Kidney (tissue), 13 donors: ENCODE measurements at regions not wholly inside any gene's neighbourhood (a gene's known extent, or its start where the extent isn't known, plus 50 kb on each side); places are given as distances from the start of the nearest gene placed in this dataset.

Experiments
- DNase-seq, 5 donors: peaks; one replicate each; pipeline ENCODE4 v3.0.0-alpha.2; 2013 to 2020
- FAIRE-seq: peaks from 2 replicates; lab custom pipeline; 2012; peaks lifted over from hg19 to GRCh38; lab: Jason Lieb, UNC
- H3K27ac ChIP-seq, 2 donors: one replicate each; pipeline ENCODE4 v1.7.0; 2013; ENCODE audit warnings: low read depth in 2 of 2, low read length in 2 of 2, inconsistent platforms in 1 of 2
- H3K27me3 ChIP-seq: one replicate; pipeline ENCODE4 v1.7.1; 2013; ENCODE audit warnings: low read length, inconsistent platforms; ENCODE audit not compliant: control insufficient read depth, insufficient read depth
- H3K36me3 ChIP-seq, 3 donors: one replicate each; pipeline versions ENCODE4 v1.7.0 to v1.7.1; 2013; ENCODE audit warnings: low read length in 3 of 3, control low read depth in 1 of 3, inconsistent platforms in 1 of 3; ENCODE audit not compliant: insufficient read depth in 3 of 3, control insufficient read depth in 2 of 3
- H3K4me1 ChIP-seq, 3 donors: one replicate each; pipeline versions ENCODE4 v1.7.0 to v1.7.1; 2013; ENCODE audit warnings: low read length in 3 of 3, inconsistent platforms in 1 of 3, low read depth in 1 of 3; ENCODE audit not compliant: control insufficient read depth in 2 of 3, insufficient read depth in 2 of 3
- H3K4me3 ChIP-seq, 3 donors: one replicate each; pipeline versions ENCODE4 v1.7.0 to v1.8.1; 2013; ENCODE audit warnings: low read length in 3 of 3, control low read depth in 1 of 3, inconsistent platforms in 1 of 3
- H3K9ac ChIP-seq, 3 donors: one replicate each; pipeline versions ENCODE4 v1.7.0 to v1.7.1; 2013; ENCODE audit warnings: low read length in 3 of 3, control low read depth in 1 of 3, inconsistent platforms in 1 of 3
- H3K9me3 ChIP-seq, 3 donors: one replicate each; pipeline versions ENCODE4 v1.7.0 to v1.7.1; 2013; ENCODE audit warnings: low read length in 3 of 3, control low read depth in 1 of 3, inconsistent platforms in 1 of 3; ENCODE audit not compliant: control insufficient read depth in 2 of 3, insufficient read depth in 1 of 3
- intact Hi-C: fragments of 100-400 bp; cut with DNase I; formaldehyde crosslinking; loops from one replicate; pipeline ENCODE4 v1.11.1; 2022
- TF ChIP-seq, protein P1 (sequence below): IDR thresholded peaks from 3 replicates; pipeline ENCODE4 v1.5.1; 2012; ENCODE audit warnings: mild to moderate bottlenecking, moderate library complexity, borderline replicate concordance; ENCODE audit not compliant: insufficient read depth; ENCODE audit errors: extremely low read depth
- donor health status: control.
- donor health status: control.
- donor health status: control.
- donor health status: control.
- donor health status: control.
- donor health status: DM: yes; HTN: yes; CAD: no.
- donor health status: Normal renal cell carcinoma (clear cell type).

DNA sequence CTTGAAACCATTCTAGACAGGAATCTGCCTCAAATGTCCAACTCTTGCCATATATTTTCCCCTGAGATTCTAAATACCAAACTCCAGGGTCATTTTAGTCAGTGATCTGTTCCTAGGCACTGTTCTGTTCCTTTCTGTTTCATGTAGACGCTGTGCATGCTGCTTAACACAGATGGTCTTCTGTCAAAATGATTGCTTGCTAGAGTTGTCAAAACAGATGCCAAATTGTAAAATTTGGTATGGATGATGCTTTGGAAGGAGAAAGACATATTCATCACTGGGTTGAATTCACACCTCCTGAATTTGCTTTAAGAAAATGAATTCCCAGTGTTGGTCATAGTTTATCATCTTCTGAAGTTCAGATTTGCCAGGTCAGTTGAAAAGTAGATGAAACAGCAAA, 425.9 kb downstream of the ETS1 start:
- Histone ChIP-seq H3K27me3 (no peaks in the 10 kb centered on the region), H3K9me3 (no peaks in the 10 kb centered on the region), H3K4me3 (no peak overlapping the region), H3K9ac (no peak overlapping the region), H3K4me1 (peaks cover 0 to 4% (median 0%) of the 10 kb centered on the region in 3 donors), H3K27ac (no peak overlapping the region), H3K36me3 (no peaks in the 10 kb centered on the region)
- intact Hi-C loops: loop anchor here (10.0 kb wide), 1 partner anchor 473 kb away; no protein-coding TSS in a partner anchor
- TF ChIP-seq, protein P1, sequence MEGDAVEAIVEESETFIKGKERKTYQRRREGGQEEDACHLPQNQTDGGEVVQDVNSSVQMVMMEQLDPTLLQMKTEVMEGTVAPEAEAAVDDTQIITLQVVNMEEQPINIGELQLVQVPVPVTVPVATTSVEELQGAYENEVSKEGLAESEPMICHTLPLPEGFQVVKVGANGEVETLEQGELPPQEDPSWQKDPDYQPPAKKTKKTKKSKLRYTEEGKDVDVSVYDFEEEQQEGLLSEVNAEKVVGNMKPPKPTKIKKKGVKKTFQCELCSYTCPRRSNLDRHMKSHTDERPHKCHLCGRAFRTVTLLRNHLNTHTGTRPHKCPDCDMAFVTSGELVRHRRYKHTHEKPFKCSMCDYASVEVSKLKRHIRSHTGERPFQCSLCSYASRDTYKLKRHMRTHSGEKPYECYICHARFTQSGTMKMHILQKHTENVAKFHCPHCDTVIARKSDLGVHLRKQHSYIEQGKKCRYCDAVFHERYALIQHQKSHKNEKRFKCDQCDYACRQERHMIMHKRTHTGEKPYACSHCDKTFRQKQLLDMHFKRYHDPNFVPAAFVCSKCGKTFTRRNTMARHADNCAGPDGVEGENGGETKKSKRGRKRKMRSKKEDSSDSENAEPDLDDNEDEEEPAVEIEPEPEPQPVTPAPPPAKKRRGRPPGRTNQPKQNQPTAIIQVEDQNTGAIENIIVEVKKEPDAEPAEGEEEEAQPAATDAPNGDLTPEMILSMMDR: no peak
- FAIRE-seq: no peak
- no peak for DNase-seq

DNA sequence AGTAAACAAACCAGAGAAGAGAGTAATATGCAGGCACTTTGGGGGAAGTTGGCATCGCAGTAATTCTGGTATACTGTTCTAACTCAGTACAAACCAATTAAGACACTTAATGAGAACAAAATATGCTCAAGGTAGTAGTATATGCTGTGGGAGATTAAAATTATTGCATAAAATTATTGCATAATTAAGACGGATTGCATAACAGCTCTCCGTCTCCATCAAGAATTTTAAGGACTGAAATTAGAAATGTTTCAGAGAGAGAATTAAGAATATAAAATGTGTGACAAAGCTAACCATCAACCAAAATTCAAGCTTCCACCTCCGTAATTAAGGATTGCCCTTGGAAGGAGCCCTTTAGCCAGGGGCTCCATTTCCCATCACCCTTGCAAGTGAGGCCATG, 428.5 kb downstream of the ETS1 start:
- no peaks in the 10 kb centered on the region for H3K4me1 ChIP-seq
- H3K9ac ChIP-seq: no peak overlapping the region
- no peak for FAIRE-seq
- H3K4me3 ChIP-seq: no peak overlapping the region
- DNase-seq: no peak
- TF ChIP-seq, protein P1: no peak
- no peaks in the 10 kb centered on the region for H3K36me3 ChIP-seq
- H3K27ac ChIP-seq: no peak overlapping the region
- no peaks in the 10 kb centered on the region for H3K27me3 ChIP-seq
- intact Hi-C loops: no loop called here
- H3K9me3 ChIP-seq: no peaks in the 10 kb centered on the region

DNA sequence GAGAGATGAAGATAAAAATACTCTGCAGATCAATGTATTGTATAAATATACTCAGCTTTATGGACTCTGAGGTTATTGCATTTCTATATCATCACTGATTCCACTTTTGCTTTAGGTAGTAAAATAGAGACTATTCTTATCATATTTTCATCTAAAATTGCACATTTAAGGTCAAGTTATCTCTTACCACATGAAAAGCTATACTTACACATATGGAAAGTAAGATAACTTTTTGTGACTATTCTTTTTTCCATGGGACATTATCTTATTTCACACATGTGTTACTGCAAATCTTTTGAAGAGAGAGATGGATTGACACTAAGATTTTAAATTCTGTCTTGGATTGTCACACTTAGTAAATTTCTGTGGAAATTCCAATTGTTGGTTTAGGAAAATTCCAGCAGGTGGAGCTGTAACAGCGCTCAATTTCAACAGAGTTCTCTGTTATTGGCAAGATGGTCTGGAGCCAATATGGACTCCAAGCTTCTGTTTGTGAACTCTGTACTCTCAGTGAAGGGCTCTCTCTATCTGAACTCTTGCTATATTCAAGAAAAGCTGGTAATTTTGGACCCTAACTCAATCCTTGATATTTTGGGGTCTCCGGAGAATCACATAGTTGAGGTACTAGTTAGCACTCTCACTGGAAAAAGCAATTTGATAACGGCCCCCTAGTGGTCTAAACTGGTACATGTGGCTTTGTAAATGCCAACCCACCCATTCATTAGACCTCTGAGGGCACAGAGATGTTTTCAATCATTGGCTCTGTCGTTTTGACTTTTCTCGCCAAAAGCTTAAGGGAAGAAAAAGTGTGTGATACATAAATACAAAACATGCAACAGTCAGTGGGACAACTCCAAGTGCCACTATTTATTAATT, 429.7 kb downstream of the ETS1 start:
- peaks cover 0 to 3% (median 0%) of the 10 kb centered on the region in 3 donors for H3K4me1 ChIP-seq
- TF ChIP-seq, protein P1: peak; percentile 67
- FAIRE-seq: peak; percentile 93
- H3K27me3 ChIP-seq: no peaks in the 10 kb centered on the region
- no peak overlapping the region for H3K27ac ChIP-seq
- no peaks in the 10 kb centered on the region for H3K9me3 ChIP-seq
- no peak overlapping the region for H3K9ac ChIP-seq
- no peaks in the 10 kb centered on the region for H3K36me3 ChIP-seq
- H3K4me3 ChIP-seq: peak overlapping the region in 2 of 3 donors; percentile 42 to 45
- intact Hi-C loops: no loop called here
- DNase-seq: peak in 4 of 5 donors; percentile 46 to 89 (median 72)
